Transverse colon (tissue), 4 donors: ENCODE measurements at regions not wholly inside any gene's neighbourhood (a gene's known extent, or its start where the extent isn't known, plus 50 kb on each side); places are given as distances from the start of the nearest gene placed in this dataset.

Experiments used
- DNase-seq: peaks from one replicate; pipeline ENCODE4 v3.0.0-alpha.2; 2019
- H3K27ac ChIP-seq, 4 donors: fragments of 200-600 bp; sonication (generic); 2 replicates each; pipeline ENCODE4 v1.5.1; 2016 to 2018; ENCODE audit warnings: inconsistent platforms in 4 of 4
- H3K27me3 ChIP-seq: fragments of 200-600 bp; sonication (generic); 2 replicates; pipeline ENCODE4 v1.5.1; 2017; ENCODE audit warnings: inconsistent platforms
- H3K36me3 ChIP-seq, 4 donors: fragments of 200-600 bp; sonication (generic); 2 replicates each; pipeline ENCODE4 v1.5.1; 2017 to 2019; ENCODE audit warnings: inconsistent platforms in 4 of 4
- H3K4me1 ChIP-seq, 4 donors: fragments of 200-600 bp; sonication (generic); 2 replicates each; pipeline ENCODE4 v1.5.1; 2017 to 2020; ENCODE audit warnings: inconsistent platforms in 4 of 4
- H3K4me3 ChIP-seq, 4 donors: fragments of 200-600 bp; sonication (generic); 1 replicate in 1 of 4; 2 replicates in 3 of 4; pipeline versions ENCODE4 v1.5.1 to v1.6.1; 2017 to 2019; ENCODE audit warnings: inconsistent platforms in 4 of 4
- H3K9me3 ChIP-seq, 2 donors: fragments of 200-600 bp; sonication (generic); 2 replicates each; pipeline ENCODE4 v1.5.1; 2017 to 2019; ENCODE audit warnings: inconsistent platforms in 2 of 2
- CTCF ChIP-seq, 5 experiments: fragments of 200-600 bp in 3 of 5; fragments of 450-650 bp in 2 of 5; sonication (generic) in 3 of 5; IDR thresholded peaks; 1 replicate in 2 of 5; 2 replicates in 3 of 5; pipeline ENCODE4 v1.5.1; 2016 to 2017; ENCODE audit warnings: antibody characterized with exemption in 5 of 5, inconsistent platforms in 3 of 5, mild to moderate bottlenecking in 2 of 5, moderate library complexity in 1 of 5
- EP300 ChIP-seq: sonication (generic); formaldehyde crosslinking; IDR thresholded peaks from one replicate; pipeline ENCODE4 v1.6.1; 2017; ENCODE audit warnings: antibody characterized with exemption, low read depth
- POLR2A ChIP-seq: fragments of 450-650 bp; IDR thresholded peaks from one replicate; pipeline ENCODE4 v1.6.1; 2016; ENCODE audit warnings: antibody characterized with exemption, mild to moderate bottlenecking, moderate library complexity
- POLR2AphosphoS5 ChIP-seq, 3 donors: sonication (generic); formaldehyde crosslinking; IDR thresholded peaks; one replicate each; pipeline ENCODE4 v1.6.1; 2016; ENCODE audit warnings: antibody characterized with exemption in 3 of 3
- WGBS, 2 donors: methylation state at CpG; one replicate each; pipeline ENCODE4 v1.1.5; 2018; ENCODE audit warnings: low coverage in 1 of 2; 5-methylcytosine and 5-hydroxymethylcytosine counted together
- in situ Hi-C, 4 donors: fragments of 200-750 bp; cut with MboI; loops; one replicate each; pipeline versions ENCODE4 v1.15.0 to v1.15.1; 2017; ENCODE audit warnings: low sequenced_read_pairs in 3 of 4, low pct_ligation_motif_present in 1 of 4, low pct_unique_long_range_greater_than_20kb in 1 of 4
- intact Hi-C: fragments of 100-400 bp; cut with DNase I; formaldehyde crosslinking; loops from one replicate; pipeline ENCODE4 v1.15.1; 2023; ENCODE audit warnings: low total_unique reads

- H3K36me3 ChIP-seq: no peaks in the 10 kb centered on the region
- no peaks in the 10 kb centered on the region for H3K4me1 ChIP-seq
- H3K27me3 ChIP-seq: no peaks in the 10 kb centered on the region
- H3K9me3 ChIP-seq: no peaks in the 10 kb centered on the region
- no peak for DNase-seq
- no peak overlapping the region for H3K4me3 ChIP-seq
- in situ Hi-C loops (no loop called here), intact Hi-C loops (no loop called here)
- TF ChIP-seq CTCF (IDR thresholded peaks at IDR 0.05): no peak
- TF ChIP-seq POLR2A: no peak
- no peak for TF ChIP-seq POLR2AphosphoS5 (IDR thresholded peaks at IDR 0.05)
- no peak for TF ChIP-seq EP300
- H3K27ac ChIP-seq: no peak overlapping the region
- WGBS, 2 donors: 81 to 100% methylated on average over 1 to 4 of the region's 4 CpGs
These were observed 162.2 kb upstream of the BMPER start for GRCh38 chr7:33742999-33743587.

- no peaks in the 10 kb centered on the region for H3K4me1 ChIP-seq
- in situ Hi-C loops (no loop called here), intact Hi-C loops (no loop called here)
- no peaks in the 10 kb centered on the region for H3K36me3 ChIP-seq
- DNase-seq: no peak
- 80 to 87% methylated on average over 1 to 5 of the region's 5 CpGs for whole genome bisulfite sequencing, 2 donors
- H3K27me3 ChIP-seq: no peaks in the 10 kb centered on the region
- no peak overlapping the region for H3K27ac ChIP-seq
- TF ChIP-seq POLR2AphosphoS5 (IDR thresholded peaks at IDR 0.05) (no peak), POLR2A (no peak), CTCF (IDR thresholded peaks at IDR 0.05) (no peak), EP300 (no peak)
- H3K4me3 ChIP-seq: no peak overlapping the region
- no peaks in the 10 kb centered on the region for H3K9me3 ChIP-seq
These were observed 161.7 kb upstream of the BMPER start for GRCh38 chr7:33743594-33743993.

- no peaks in the 10 kb centered on the region for H3K9me3 ChIP-seq
- in situ Hi-C loops: no loop called here
- H3K36me3 ChIP-seq: no peaks in the 10 kb centered on the region
- H3K4me1 ChIP-seq: no peaks in the 10 kb centered on the region
- DNase-seq: no peak
- no peak overlapping the region for H3K27ac ChIP-seq
- TF ChIP-seq POLR2A: no peak
- TF ChIP-seq CTCF (IDR thresholded peaks at IDR 0.05): peak; percentile 15 to 47 (median 43)
- H3K4me3 ChIP-seq: no peak overlapping the region
- 85 to 100% methylated on average over 2 to 3 of the region's 3 CpGs for WGBS, 2 donors
- intact Hi-C loops: no loop called here
- no peaks in the 10 kb centered on the region for H3K27me3 ChIP-seq
These were observed 160.9 kb upstream of the BMPER start for GRCh38 chr7:33744293-33745075.

GRCh38 chr7:33745934-33746333 is 159.4 kb upstream of the BMPER start:
- no peak for DNase-seq
- intact Hi-C loops (no loop called here), in situ Hi-C loops (no loop called here)
- H3K36me3 ChIP-seq: no peaks in the 10 kb centered on the region
- 58 to 75% methylated on average over 3 of the region's 3 CpGs for WGBS, 2 donors
- H3K27ac ChIP-seq: no peak overlapping the region
- H3K27me3 ChIP-seq: no peaks in the 10 kb centered on the region
- H3K4me1 ChIP-seq: no peaks in the 10 kb centered on the region
- no peak for TF ChIP-seq EP300
- no peak for TF ChIP-seq POLR2A
- TF ChIP-seq CTCF (IDR thresholded peaks at IDR 0.05): no peak
- no peak for TF ChIP-seq POLR2AphosphoS5 (IDR thresholded peaks at IDR 0.05)
- no peaks in the 10 kb centered on the region for H3K9me3 ChIP-seq
- H3K4me3 ChIP-seq: no peak overlapping the region
